Lower lobe of right lung (tissue), 2 donors: ENCODE measurements at regions not wholly inside any gene's neighbourhood (a gene's known extent, or its start where the extent isn't known, plus 50 kb on each side); places are given as distances from the start of the nearest gene placed in this dataset.

Experiments
- ATAC-seq, 2 donors: fragments of 200-7000 bp; cut with Tn5 transposase; one replicate each; pipeline ENCODE4 v1.9.1; 2020 to 2022; ENCODE audit warnings: mild to moderate bottlenecking in 2 of 2, moderate library complexity in 2 of 2
- DNase-seq: peaks from one replicate; pipeline ENCODE4 v3.0.0-alpha.2; 2020
- H3K27ac ChIP-seq: fragments of 200-600 bp; one replicate; pipeline ENCODE4 v1.8.0; 2022
- H3K27me3 ChIP-seq: fragments of 200-600 bp; one replicate; pipeline ENCODE4 v1.8.0; 2022; ENCODE audit warnings: low read depth
- H3K36me3 ChIP-seq: fragments of 200-600 bp; one replicate; pipeline ENCODE4 v1.8.0; 2022; ENCODE audit warnings: mild to moderate bottlenecking
- H3K4me1 ChIP-seq: fragments of 200-600 bp; one replicate; pipeline ENCODE4 v1.8.0; 2022
- H3K4me3 ChIP-seq: fragments of 200-600 bp; one replicate; pipeline ENCODE4 v1.8.0; 2022; ENCODE audit warnings: mild to moderate bottlenecking
- H3K9me3 ChIP-seq: fragments of 200-600 bp; one replicate; pipeline ENCODE4 v1.8.0; 2022
- intact Hi-C: fragments of 100-400 bp; cut with DNase I; formaldehyde crosslinking; loops from one replicate; pipeline ENCODE4 v1.11.0; 2022
- TF ChIP-seq, protein P1 (sequence below): fragments of 200-600 bp; IDR thresholded peaks from one replicate; pipeline ENCODE4 v1.8.0; 2022; ENCODE audit warnings: antibody characterized with exemption, mild to moderate bottlenecking
- donor health status: DM: no; HTN: yes; CAD: no; lungs with severe emphysema.

DNA sequence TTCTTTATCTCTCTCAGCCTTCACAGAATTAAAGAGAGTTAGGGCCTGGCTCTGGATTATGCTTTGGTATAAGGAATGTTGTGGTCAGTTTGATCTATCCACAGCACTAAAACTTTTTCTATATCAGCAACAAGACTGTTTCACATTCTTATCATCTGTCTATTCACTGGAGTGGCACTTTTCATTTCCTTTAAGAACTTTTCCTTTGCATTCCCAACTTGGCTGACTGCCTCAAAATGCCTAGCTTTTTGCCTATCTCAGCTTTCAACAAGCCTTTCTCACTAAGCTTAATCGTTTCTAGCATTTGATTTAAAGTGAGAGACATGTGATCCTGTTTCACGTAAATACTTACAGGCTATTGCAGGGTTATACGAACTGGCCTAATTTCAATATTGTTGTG is 471.8 kb downstream of the GBE1 start:
- ATAC-seq (no peak), DNase-seq (no peak)
- H3K36me3 ChIP-seq = no peaks in the 10 kb centered on the region
- H3K4me1 ChIP-seq = no peaks in the 10 kb centered on the region
- TF ChIP-seq, protein P1, sequence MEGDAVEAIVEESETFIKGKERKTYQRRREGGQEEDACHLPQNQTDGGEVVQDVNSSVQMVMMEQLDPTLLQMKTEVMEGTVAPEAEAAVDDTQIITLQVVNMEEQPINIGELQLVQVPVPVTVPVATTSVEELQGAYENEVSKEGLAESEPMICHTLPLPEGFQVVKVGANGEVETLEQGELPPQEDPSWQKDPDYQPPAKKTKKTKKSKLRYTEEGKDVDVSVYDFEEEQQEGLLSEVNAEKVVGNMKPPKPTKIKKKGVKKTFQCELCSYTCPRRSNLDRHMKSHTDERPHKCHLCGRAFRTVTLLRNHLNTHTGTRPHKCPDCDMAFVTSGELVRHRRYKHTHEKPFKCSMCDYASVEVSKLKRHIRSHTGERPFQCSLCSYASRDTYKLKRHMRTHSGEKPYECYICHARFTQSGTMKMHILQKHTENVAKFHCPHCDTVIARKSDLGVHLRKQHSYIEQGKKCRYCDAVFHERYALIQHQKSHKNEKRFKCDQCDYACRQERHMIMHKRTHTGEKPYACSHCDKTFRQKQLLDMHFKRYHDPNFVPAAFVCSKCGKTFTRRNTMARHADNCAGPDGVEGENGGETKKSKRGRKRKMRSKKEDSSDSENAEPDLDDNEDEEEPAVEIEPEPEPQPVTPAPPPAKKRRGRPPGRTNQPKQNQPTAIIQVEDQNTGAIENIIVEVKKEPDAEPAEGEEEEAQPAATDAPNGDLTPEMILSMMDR = no peak
- H3K27me3 ChIP-seq = no peaks in the 10 kb centered on the region
- no peak overlapping the region for H3K4me3 ChIP-seq
- H3K27ac ChIP-seq = no peak overlapping the region
- intact Hi-C loops = no loop called here
- no peaks in the 10 kb centered on the region for H3K9me3 ChIP-seq

DNA sequence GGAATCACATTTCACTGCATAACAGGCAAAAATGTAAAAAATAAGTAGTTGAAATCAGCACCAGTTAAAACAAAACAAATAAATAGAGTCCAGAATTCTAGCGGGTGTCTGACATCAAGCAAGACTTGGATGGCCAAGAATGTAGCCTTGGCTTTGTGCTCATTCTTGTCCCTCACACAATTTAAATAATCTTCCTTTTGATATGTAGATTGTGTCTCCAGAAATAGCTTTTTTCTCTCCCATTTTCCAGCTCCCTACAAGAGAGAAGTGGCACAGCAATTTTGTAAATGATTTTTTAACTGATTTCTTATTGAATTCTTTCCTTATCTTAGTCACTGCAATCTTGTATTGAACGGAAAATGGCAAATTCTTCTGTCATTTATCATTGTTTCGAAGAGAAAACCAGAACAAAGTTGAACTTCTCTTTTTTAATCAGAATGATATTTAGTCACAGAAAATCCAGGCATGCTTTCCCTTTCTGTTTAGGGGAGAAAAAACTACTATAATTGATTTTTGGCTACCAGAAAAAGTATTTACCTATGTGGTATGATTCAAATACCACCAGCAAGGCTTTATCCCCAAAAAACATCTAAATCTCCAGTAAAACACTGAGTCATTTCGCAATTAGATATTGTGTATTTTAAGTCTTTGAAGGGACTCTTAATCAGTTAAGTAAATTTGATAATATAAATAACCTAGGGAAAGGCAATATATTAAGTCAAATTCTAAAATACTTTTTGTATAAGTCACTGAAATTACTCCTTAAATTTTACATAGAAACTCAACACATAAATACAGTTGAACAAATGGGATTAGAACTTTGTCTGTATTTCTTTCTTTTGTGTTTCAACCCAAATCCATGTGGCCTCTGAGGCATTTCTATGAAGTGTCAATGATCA is 481.7 kb downstream of the GBE1 start:
- Histone ChIP-seq H3K27me3 (no peaks in the 10 kb centered on the region), H3K4me3 (no peak overlapping the region), H3K4me1 (no peaks in the 10 kb centered on the region), H3K36me3 (no peaks in the 10 kb centered on the region), H3K9me3 (no peaks in the 10 kb centered on the region), H3K27ac (no peak overlapping the region)
- intact Hi-C loops = no loop called here
- no peak for ATAC-seq
- no peak for DNase-seq
- TF ChIP-seq, protein P1 = no peak

DNA sequence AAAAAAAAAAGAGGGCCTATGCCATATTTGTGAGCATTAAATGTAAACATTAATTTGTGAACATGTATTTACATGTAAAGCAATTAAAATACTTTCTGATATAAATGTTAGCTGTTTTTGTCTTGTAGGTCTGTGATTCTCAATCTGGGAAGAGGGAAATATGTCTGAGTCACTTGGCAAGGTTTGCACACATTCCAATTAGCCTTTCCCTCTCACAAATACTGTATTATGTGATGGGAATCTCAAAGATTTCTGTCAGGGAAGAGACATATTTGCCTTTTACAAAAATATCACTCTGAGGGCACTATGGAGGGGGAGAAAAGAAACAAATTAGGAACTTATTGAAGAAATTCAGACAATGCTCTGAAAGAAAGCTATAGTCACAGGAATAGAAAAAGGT is 483.6 kb downstream of the GBE1 start:
- Histone ChIP-seq H3K4me1 (no peaks in the 10 kb centered on the region), H3K4me3 (no peak overlapping the region), H3K27me3 (no peaks in the 10 kb centered on the region), H3K9me3 (no peaks in the 10 kb centered on the region), H3K36me3 (no peaks in the 10 kb centered on the region), H3K27ac (no peak overlapping the region)
- TF ChIP-seq, protein P1 = no peak
- DNase-seq (no peak), ATAC-seq (no peak)
- intact Hi-C loops = no loop called here

DNA sequence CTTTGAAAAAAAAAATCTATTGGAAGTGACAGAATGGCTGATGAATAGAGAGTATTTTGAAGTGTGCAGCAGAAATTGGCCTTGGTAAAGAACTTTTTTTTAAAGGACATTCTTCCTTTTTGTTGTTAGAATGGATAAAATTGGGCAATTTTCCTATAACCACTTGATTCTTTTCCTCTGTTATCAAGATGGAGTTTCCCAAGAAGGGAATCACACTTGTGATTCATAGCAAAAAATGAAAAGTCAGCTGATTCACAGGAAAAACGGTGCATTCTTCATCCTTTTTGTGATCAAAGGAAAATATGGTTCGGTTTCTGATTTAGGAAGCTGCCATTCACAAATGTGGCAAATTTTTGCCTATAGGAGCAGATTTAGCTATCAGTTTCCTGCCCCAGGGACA is 486.8 kb downstream of the GBE1 start:
- intact Hi-C loops = no loop called here
- no peaks in the 10 kb centered on the region for H3K27me3 ChIP-seq
- no peak for ATAC-seq
- no peak overlapping the region for H3K4me3 ChIP-seq
- H3K27ac ChIP-seq = no peak overlapping the region
- no peaks in the 10 kb centered on the region for H3K9me3 ChIP-seq
- TF ChIP-seq, protein P1 = no peak
- H3K4me1 ChIP-seq = no peaks in the 10 kb centered on the region
- DNase-seq = no peak
- H3K36me3 ChIP-seq = no peaks in the 10 kb centered on the region

DNA sequence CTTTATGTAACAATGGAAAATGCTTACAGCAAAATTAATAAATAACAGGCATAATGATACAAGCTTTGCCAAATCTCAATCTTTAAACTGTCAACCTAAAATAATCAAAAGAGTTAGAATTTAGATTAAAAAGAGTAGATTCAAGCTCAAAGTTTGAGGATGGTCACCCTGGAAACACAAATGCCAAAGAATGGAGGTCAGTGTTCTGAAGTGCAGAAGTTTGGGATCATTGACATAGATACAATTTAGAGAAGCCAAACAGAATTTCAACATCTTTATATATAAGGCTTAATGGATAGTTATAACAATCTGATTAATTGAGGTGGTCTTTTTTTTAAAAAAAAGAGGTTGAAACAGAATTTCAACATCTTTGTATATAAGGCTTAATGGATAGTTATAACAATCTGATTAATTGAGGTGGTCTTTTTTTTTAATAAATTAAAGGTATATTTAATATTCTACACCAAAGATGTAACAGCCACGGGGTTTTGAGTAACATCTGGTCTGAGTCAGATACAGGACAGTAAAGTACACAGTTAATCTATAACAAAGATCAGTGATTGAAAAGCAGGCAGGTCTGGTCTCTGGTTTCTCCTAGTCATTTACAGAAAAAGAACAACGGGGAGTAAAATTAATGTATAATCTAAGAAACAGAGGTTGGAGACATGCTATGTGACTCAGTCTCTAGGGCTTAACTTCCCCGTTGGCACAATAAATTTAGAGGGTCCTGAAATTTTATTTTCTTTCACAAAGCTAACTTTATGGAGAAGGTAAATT is 490.7 kb downstream of the GBE1 start:
- no peaks in the 10 kb centered on the region for H3K36me3 ChIP-seq
- intact Hi-C loops = no loop called here
- ATAC-seq (no peak), DNase-seq (no peak)
- no peaks in the 10 kb centered on the region for H3K4me1 ChIP-seq
- H3K4me3 ChIP-seq = no peak overlapping the region
- H3K9me3 ChIP-seq = no peaks in the 10 kb centered on the region
- no peaks in the 10 kb centered on the region for H3K27me3 ChIP-seq
- TF ChIP-seq, protein P1 = no peak
- H3K27ac ChIP-seq = no peak overlapping the region
